Panc1 (cell line): ENCODE measurements at regions not wholly inside any gene's neighbourhood (a gene's known extent, or its start where the extent isn't known, plus 50 kb on each side); places are given as distances from the start of the nearest gene placed in this dataset.

ENCODE experiments used
- ATAC-seq: fragments of 200-7000 bp; cut with Tn5 transposase; 2 replicates; pipeline ENCODE4 v1.9.1; 2020; ENCODE audit warnings: mild to moderate bottlenecking, moderate library complexity
- BruUV-seq: library from RNA; stranded (reverse); fragments of 400-500 nt; replicated peaks from 2 replicates; lab custom pipeline; 2021; lab: Mats Ljungman, UMichigan
- CTCF ChIA-PET: fragments of 300-600 bp; sonication (Branson Sonifier 250); formaldehyde crosslinking; loops from one replicate; lab custom pipeline; 2022; ENCODE audit warnings: antibody characterized with exemption; lab: Charles Lee
- POLR2A ChIA-PET: fragments of 300-600 bp; sonication (Branson Sonifier 250); formaldehyde crosslinking; loops from one replicate; lab custom pipeline; 2022; ENCODE audit warnings: antibody characterized with exemption; lab: Charles Lee
- DNase-seq: peaks from one replicate; pipeline ENCODE4 v3.0.0-alpha.2; 2010; ENCODE audit warnings: low read depth, low spot score
- H3K27ac ChIP-seq: 2 replicates; pipeline ENCODE4 v1.5.1; 2011; ENCODE audit warnings: mild to moderate bottlenecking, low read length, inconsistent platforms
- H3K27me3 ChIP-seq: fragments of 200-500 bp; sonication (Bioruptor generic); 2 replicates; pipeline ENCODE4 v1.6.0; 2014; ENCODE audit warnings: low read length, inconsistent platforms; ENCODE audit not compliant: control insufficient read depth, insufficient read depth
- H3K36me3 ChIP-seq: fragments of 200-500 bp; sonication (Bioruptor generic); 2 replicates; pipeline ENCODE4 v1.5.1; 2014; ENCODE audit warnings: inconsistent platforms, mild to moderate bottlenecking, low read length, moderate library complexity; ENCODE audit not compliant: control insufficient read depth, insufficient read depth
- H3K4me1 ChIP-seq: 2 replicates; pipeline ENCODE4 v1.5.1; 2011; ENCODE audit warnings: inconsistent platforms, mild to moderate bottlenecking, low read length, moderate library complexity; ENCODE audit not compliant: control insufficient read depth, insufficient read depth
- H3K4me3 ChIP-seq, 2 experiments: 2 replicates each; pipeline ENCODE4 v1.5.1; 2011 to 2012; ENCODE audit warnings: low read depth in 2 of 2, low read length in 2 of 2, mild to moderate bottlenecking in 2 of 2, inconsistent platforms in 1 of 2, moderate library complexity in 1 of 2
- H3K9me3 ChIP-seq: fragments of 200-500 bp; sonication (Bioruptor generic); 2 replicates; pipeline ENCODE4 v1.5.1; 2014; ENCODE audit warnings: low read depth, mild to moderate bottlenecking, inconsistent platforms, low read length, moderate library complexity; ENCODE audit not compliant: control insufficient read depth, insufficient read depth
- CTCF ChIP-seq: fragments of 450-650 bp; IDR thresholded peaks from 2 replicates; pipeline ENCODE4 v1.5.1; 2017; ENCODE audit warnings: mild to moderate bottlenecking
- POLR2AphosphoS5 ChIP-seq: IDR thresholded peaks from 2 replicates; pipeline ENCODE4 v1.6.1; 2012; ENCODE audit warnings: mild to moderate bottlenecking, low read depth, low read length, moderate library complexity
- REST ChIP-seq, 2 experiments: IDR thresholded peaks; 2 replicates each; pipeline ENCODE4 v1.6.1; 2011 to 2012; ENCODE audit warnings: low read depth in 2 of 2, control low read depth in 1 of 2, low read length in 1 of 2, mild to moderate bottlenecking in 1 of 2, moderate library complexity in 1 of 2; ENCODE audit not compliant: insufficient read depth in 1 of 2
- SIN3A ChIP-seq: IDR thresholded peaks from 2 replicates; pipeline ENCODE4 v1.6.1; 2012; ENCODE audit warnings: low read depth, mild to moderate bottlenecking, low read length, moderate library complexity, borderline replicate concordance; ENCODE audit not compliant: insufficient read depth
- TCF7L2 ChIP-seq: IDR thresholded peaks from 2 replicates; pipeline ENCODE4 v1.6.1; 2011; ENCODE audit warnings: mild to moderate bottlenecking, low read depth, low read length, inconsistent platforms
- in situ Hi-C: cut with HindIII; loops from 2 replicates; pipeline ENCODE4 v1.10.0; 2016; ENCODE audit warnings: low sequenced_read_pairs, low pct_unique_long_range_greater_than_20kb
- intact Hi-C: fragments of 100-400 bp; cut with micrococcal nuclease; formaldehyde crosslinking; loops from one replicate; pipeline ENCODE4 v1.10.0; 2022; ENCODE audit not compliant: unreplicated experiment

- Histone ChIP-seq H3K4me1 (no peaks in the 10 kb centered on the region; the same call in 1 of the 2 replicates), H3K27ac (no peak overlapping the region), H3K36me3 (no peaks in the 10 kb centered on the region), H3K27me3 (no peaks in the 10 kb centered on the region), H3K4me3 (no peak overlapping the region), H3K9me3 (no peaks in the 10 kb centered on the region)
- no peak for ATAC-seq
- no peak for TF ChIP-seq CTCF
- TF ChIP-seq TCF7L2, result no peak
- no peak for TF ChIP-seq SIN3A
- no peak for TF ChIP-seq POLR2AphosphoS5
- no peak for TF ChIP-seq REST (IDR thresholded peaks at IDR 0.05; ENCODE audit: insufficient read depth in 1 of 2, low read depth in 2 of 2, low read length in 1 of 2)
- BruUV-seq, result no TSS peak
- POLR2A ChIA-PET, result no interaction called here
- CTCF ChIA-PET, result no interaction called here
- in situ Hi-C loops (no loop called here), intact Hi-C loops (no loop called here)
- no peak for DNase-seq
Observed at GRCh38 chr12:132395192-132395907, 66.0 kb upstream of the GALNT9 start.

GRCh38 chr12:132393991-132394949 is 64.9 kb upstream of the GALNT9 start:
- CTCF ChIA-PET, result no interaction called here
- Histone ChIP-seq H3K36me3 (no peaks in the 10 kb centered on the region), H3K4me1 (no peaks in the 10 kb centered on the region), H3K9me3 (no peaks in the 10 kb centered on the region), H3K27ac (no peak overlapping the region), H3K27me3 (no peaks in the 10 kb centered on the region), H3K4me3 (no peak overlapping the region)
- TF ChIP-seq POLR2AphosphoS5 (no peak), SIN3A (no peak), CTCF (no peak), REST (IDR thresholded peaks at IDR 0.05; ENCODE audit: insufficient read depth in 1 of 2, low read depth in 2 of 2, low read length in 1 of 2) (no peak), TCF7L2 (no peak)
- POLR2A ChIA-PET, result no interaction called here
- BruUV-seq, result no TSS peak
- in situ Hi-C loops, result no loop called here
- ATAC-seq (0 out of 2 replicates have a peak, but pooled peaks have one; percentile 40), DNase-seq (no peak)
- intact Hi-C loops, result no loop called here
